GM12865 (cell line): ENCODE measurements at regions not wholly inside any gene's neighbourhood (a gene's known extent, or its start where the extent isn't known, plus 50 kb on each side); places are given as distances from the start of the nearest gene placed in this dataset.

Experiments used
- DNase-seq: peaks from one replicate; pipeline ENCODE4 v3.0.0; 2010; ENCODE audit warnings: low read depth
- H3K4me3 ChIP-seq: 2 replicates; pipeline ENCODE4 v1.5.1; 2011; ENCODE audit warnings: mild to moderate bottlenecking, low read depth, low read length, control low read depth
- CTCF ChIP-seq: IDR thresholded peaks from 2 replicates; pipeline ENCODE4 v1.5.1; 2011; ENCODE audit warnings: low read length, control low read depth, low read depth, inconsistent platforms; ENCODE audit not compliant: insufficient read depth; ENCODE audit errors: missing control alignments

GRCh38 chr3:168517249-168518071 lies 421.7 kb upstream of the GOLIM4 start:
- no peak overlapping the region for H3K4me3 ChIP-seq
- TF ChIP-seq CTCF: no peak
- DNase-seq: peak; percentile 66

GRCh38 chr3:168514252-168514651 lies 418.5 kb upstream of the GOLIM4 start:
- no peak for TF ChIP-seq CTCF
- DNase-seq: no peak
- H3K4me3 ChIP-seq: no peak overlapping the region

- no peak for TF ChIP-seq CTCF
- no peak overlapping the region for H3K4me3 ChIP-seq
- no peak for DNase-seq
Measured at GRCh38 chr3:168512802-168513201, 417.1 kb upstream of the GOLIM4 start.

GRCh38 chr3:168511428-168512014 lies 415.8 kb upstream of the GOLIM4 start:
- peak; percentile 46 for TF ChIP-seq CTCF
- no peak overlapping the region for H3K4me3 ChIP-seq
- peak; percentile 36 for DNase-seq

- H3K4me3 ChIP-seq: no peak overlapping the region
- no peak for TF ChIP-seq CTCF
- DNase-seq: no peak
Measured at GRCh38 chr3:168506589-168506988, 410.9 kb upstream of the GOLIM4 start.

- H3K4me3 ChIP-seq: no peak overlapping the region
- TF ChIP-seq CTCF: no peak
- DNase-seq: no peak
Measured at GRCh38 chr3:168501570-168501969, 405.8 kb upstream of the GOLIM4 start.
